Neural progenitor cell (in vitro differentiated cells): ENCODE measurements at regions not wholly inside any gene's neighbourhood (a gene's known extent, or its start where the extent isn't known, plus 50 kb on each side); places are given as distances from the start of the nearest gene placed in this dataset.

ENCODE experiments used
- DNase-seq: peaks from one replicate; pipeline ENCODE4 v3.0.0-alpha.2; 2016; ENCODE audit warnings: low spot score
- H2AFZ ChIP-seq: fragments of 200-600 bp; sonication (generic); replicated peaks from 2 replicates; pipeline ENCODE4 v1.6.1; 2016; ENCODE audit warnings: antibody characterized with exemption
- H3F3A ChIP-seq: fragments of 200-600 bp; sonication (generic); 2 replicates; pipeline ENCODE4 v1.6.1; 2016; ENCODE audit warnings: antibody characterized with exemption, low read depth
- H3K27ac ChIP-seq: fragments of 200-600 bp; sonication (generic); 2 replicates; pipeline ENCODE4 v1.5.1; 2016; ENCODE audit warnings: mild to moderate bottlenecking
- H3K27me3 ChIP-seq: fragments of 200-600 bp; sonication (generic); 2 replicates; pipeline ENCODE4 v1.6.1; 2016; ENCODE audit warnings: mild to moderate bottlenecking, moderate library complexity
- H3K36me3 ChIP-seq: fragments of 200-600 bp; sonication (generic); 2 replicates; pipeline ENCODE4 v1.5.1; 2016
- H3K4me1 ChIP-seq: fragments of 200-600 bp; sonication (generic); 2 replicates; pipeline ENCODE4 v1.6.1; 2016; ENCODE audit warnings: mixed run types
- H3K4me2 ChIP-seq: fragments of 200-600 bp; sonication (generic); 2 replicates; pipeline ENCODE4 v1.6.1; 2016
- H3K4me3 ChIP-seq: fragments of 200-600 bp; sonication (generic); 2 replicates; pipeline ENCODE4 v1.5.1; 2016
- H3K79me2 ChIP-seq: fragments of 200-600 bp; sonication (generic); 2 replicates; pipeline ENCODE4 v1.6.1; 2016; ENCODE audit warnings: low read depth
- H3K9ac ChIP-seq: fragments of 200-600 bp; sonication (generic); 2 replicates; pipeline ENCODE4 v1.6.1; 2016
- H3K9me3 ChIP-seq: fragments of 200-600 bp; sonication (generic); 2 replicates; pipeline ENCODE4 v1.5.1; 2016; ENCODE audit warnings: low read depth
- H4K20me1 ChIP-seq: fragments of 200-600 bp; sonication (generic); 2 replicates; pipeline ENCODE4 v1.6.1; 2016; ENCODE audit warnings: low read depth
- H3K27ac Mint-ChIP-seq: 3 replicates; pipeline ENCODE4 v1.8.0; 2021; ENCODE audit warnings: mixed read lengths
- H3K27me3 Mint-ChIP-seq: 2 replicates; pipeline ENCODE4 v1.8.0; 2022; ENCODE audit warnings: low read depth, mild to moderate bottlenecking, inconsistent platforms, moderate library complexity, mixed read lengths; ENCODE audit not compliant: insufficient read depth
- H3K36me3 Mint-ChIP-seq: 3 replicates; pipeline ENCODE4 v1.8.0; 2021; ENCODE audit warnings: mixed read lengths
- H3K4me1 Mint-ChIP-seq: 3 replicates; pipeline ENCODE4 v1.8.0; 2021; ENCODE audit warnings: mixed read lengths
- H3K4me3 Mint-ChIP-seq: 3 replicates; pipeline ENCODE4 v1.8.0; 2021; ENCODE audit warnings: mild to moderate bottlenecking, moderate library complexity, mixed read lengths
- H3K9me3 Mint-ChIP-seq: 3 replicates; pipeline ENCODE4 v1.8.0; 2020; ENCODE audit warnings: mixed read lengths
- EZH2 ChIP-seq: fragments of 200-600 bp; sonication (generic); IDR thresholded peaks from 2 replicates; pipeline ENCODE4 v1.6.1; 2017; ENCODE audit warnings: antibody characterized with exemption, mild to moderate bottlenecking, moderate library complexity
- EZH2phosphoT487 ChIP-seq: fragments of 200-600 bp; sonication (generic); IDR thresholded peaks from 2 replicates; pipeline ENCODE4 v1.6.1; 2017; ENCODE audit warnings: antibody characterized with exemption
- TF ChIP-seq, protein P1 (sequence below): fragments of 200-600 bp; sonication (generic); IDR thresholded peaks from 2 replicates; pipeline ENCODE4 v1.5.1; 2017; ENCODE audit warnings: antibody characterized with exemption, mild to moderate bottlenecking

DNA sequence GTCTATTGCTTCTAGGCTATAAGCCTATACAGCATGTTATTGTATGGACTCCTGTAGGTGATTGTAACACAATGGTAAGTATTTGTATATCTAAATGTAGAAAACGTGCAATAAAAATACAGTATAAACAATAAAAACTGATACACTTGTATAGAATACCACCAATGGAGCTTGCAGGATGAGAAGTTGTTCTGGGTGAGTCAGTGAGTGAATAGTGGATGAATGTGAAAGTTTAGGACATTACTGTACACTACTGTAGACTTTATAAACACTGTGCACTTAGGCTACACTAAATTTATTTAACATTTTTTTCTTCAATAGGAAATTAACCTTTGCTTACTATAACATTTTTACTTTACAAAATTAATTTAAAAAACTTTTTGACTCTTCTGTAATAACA, 679.2 kb upstream of the ZNF804A start:
- Mint-ChIP-seq H3K9me3 (peaks cover 9% of the 10 kb centered on the region), H3K27ac (no peak overlapping the region)
- H3F3A ChIP-seq = no peaks in the 10 kb centered on the region

DNA sequence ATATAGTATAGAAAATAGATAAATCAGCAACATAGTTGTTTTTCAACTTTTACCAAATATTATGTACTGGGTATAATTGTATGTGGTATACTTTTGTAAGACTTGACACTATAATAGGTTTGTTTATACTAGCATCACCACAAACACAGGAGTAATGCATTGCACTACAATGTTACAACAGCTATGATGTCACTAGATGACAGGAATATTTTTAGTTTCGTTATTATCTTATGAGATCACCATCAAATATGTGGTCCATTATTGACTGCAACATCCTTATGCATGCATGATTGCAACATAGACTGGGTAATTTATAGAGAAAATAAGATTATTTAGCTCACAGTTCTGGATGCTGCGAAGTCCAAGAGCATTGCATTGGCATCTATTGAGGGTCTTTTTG, 678.4 kb upstream of the ZNF804A start:
- Mint-ChIP-seq H3K9me3 (peaks cover 9% of the 10 kb centered on the region), H3K4me1 (no peaks in the 10 kb centered on the region), H3K36me3 (no peaks in the 10 kb centered on the region), H3K27me3 (peaks cover 3% of the 10 kb centered on the region), H3K4me3 (no peak overlapping the region), H3K27ac (no peak overlapping the region)
- H3K9me3 ChIP-seq = no peaks in the 10 kb centered on the region
- H3K9ac ChIP-seq = no peak overlapping the region
- no peaks in the 10 kb centered on the region for H4K20me1 ChIP-seq
- H3K4me3 ChIP-seq = no peak overlapping the region
- no peak overlapping the region for H3K27ac ChIP-seq
- no peaks in the 10 kb centered on the region for H3K4me1 ChIP-seq
- no peak for TF ChIP-seq EZH2phosphoT487
- TF ChIP-seq, protein P1, sequence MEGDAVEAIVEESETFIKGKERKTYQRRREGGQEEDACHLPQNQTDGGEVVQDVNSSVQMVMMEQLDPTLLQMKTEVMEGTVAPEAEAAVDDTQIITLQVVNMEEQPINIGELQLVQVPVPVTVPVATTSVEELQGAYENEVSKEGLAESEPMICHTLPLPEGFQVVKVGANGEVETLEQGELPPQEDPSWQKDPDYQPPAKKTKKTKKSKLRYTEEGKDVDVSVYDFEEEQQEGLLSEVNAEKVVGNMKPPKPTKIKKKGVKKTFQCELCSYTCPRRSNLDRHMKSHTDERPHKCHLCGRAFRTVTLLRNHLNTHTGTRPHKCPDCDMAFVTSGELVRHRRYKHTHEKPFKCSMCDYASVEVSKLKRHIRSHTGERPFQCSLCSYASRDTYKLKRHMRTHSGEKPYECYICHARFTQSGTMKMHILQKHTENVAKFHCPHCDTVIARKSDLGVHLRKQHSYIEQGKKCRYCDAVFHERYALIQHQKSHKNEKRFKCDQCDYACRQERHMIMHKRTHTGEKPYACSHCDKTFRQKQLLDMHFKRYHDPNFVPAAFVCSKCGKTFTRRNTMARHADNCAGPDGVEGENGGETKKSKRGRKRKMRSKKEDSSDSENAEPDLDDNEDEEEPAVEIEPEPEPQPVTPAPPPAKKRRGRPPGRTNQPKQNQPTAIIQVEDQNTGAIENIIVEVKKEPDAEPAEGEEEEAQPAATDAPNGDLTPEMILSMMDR = no peak
- TF ChIP-seq EZH2 = no peak
- H3K4me2 ChIP-seq = no peak overlapping the region
- H3K79me2 ChIP-seq = no peaks in the 10 kb centered on the region
- no peaks in the 10 kb centered on the region for H3K27me3 ChIP-seq
- peaks cover 4% of the 10 kb centered on the region for H3K36me3 ChIP-seq
- no peaks in the 10 kb centered on the region for H3F3A ChIP-seq
- H2AFZ ChIP-seq = no peak overlapping the region
- DNase-seq = no peak

More for the DNA sequence above, 679.2 kb upstream of the ZNF804A start:
- TF ChIP-seq EZH2 = no peak
- TF ChIP-seq, protein P1 = no peak
- no peak for TF ChIP-seq EZH2phosphoT487
- Histone ChIP-seq H3K36me3 (peaks cover 4% of the 10 kb centered on the region), H2AFZ (no peak overlapping the region), H3K4me3 (no peak overlapping the region), H3K9me3 (no peaks in the 10 kb centered on the region), H4K20me1 (no peaks in the 10 kb centered on the region), H3K4me1 (no peaks in the 10 kb centered on the region), H3K79me2 (no peaks in the 10 kb centered on the region), H3K27ac (no peak overlapping the region), H3K27me3 (no peaks in the 10 kb centered on the region), H3K4me2 (no peak overlapping the region), H3K9ac (no peak overlapping the region)
- Mint-ChIP-seq H3K4me3 (no peak overlapping the region), H3K4me1 (no peaks in the 10 kb centered on the region), H3K27me3 (peaks cover 3% of the 10 kb centered on the region), H3K36me3 (no peaks in the 10 kb centered on the region)
- DNase-seq = no peak

DNA sequence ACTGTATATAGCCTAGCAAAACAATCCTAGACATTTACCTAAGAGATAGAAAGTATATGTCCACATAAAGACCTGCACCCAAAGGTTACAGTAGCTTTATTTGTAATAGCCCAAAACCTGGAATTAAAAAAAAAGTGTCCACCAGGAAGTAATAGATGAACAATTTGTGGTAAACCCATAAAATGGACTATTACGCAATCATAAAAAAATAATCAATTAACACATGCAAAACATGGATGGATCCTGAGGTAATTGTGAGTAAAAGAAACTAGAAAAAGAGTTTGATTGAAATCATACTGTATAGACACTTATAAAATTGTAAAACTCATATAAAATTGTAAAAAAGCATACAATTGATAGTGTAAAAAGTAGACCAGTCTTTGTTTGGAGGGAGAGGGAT, 673.0 kb upstream of the ZNF804A start:
- Histone ChIP-seq H4K20me1 (no peaks in the 10 kb centered on the region), H3K36me3 (peaks cover 4% of the 10 kb centered on the region), H3K4me2 (no peak overlapping the region), H3K27ac (no peak overlapping the region), H3K4me1 (no peaks in the 10 kb centered on the region), H2AFZ (no peak overlapping the region), H3K9ac (no peak overlapping the region), H3K79me2 (no peaks in the 10 kb centered on the region), H3K4me3 (no peak overlapping the region), H3K9me3 (no peaks in the 10 kb centered on the region), H3K27me3 (no peaks in the 10 kb centered on the region), H3F3A (no peaks in the 10 kb centered on the region)
- Mint-ChIP-seq H3K36me3 (no peaks in the 10 kb centered on the region), H3K4me3 (no peak overlapping the region), H3K27me3 (no peaks in the 10 kb centered on the region), H3K4me1 (peaks cover 13% of the 10 kb centered on the region), H3K27ac (no peak overlapping the region), H3K9me3 (peaks cover 17% of the 10 kb centered on the region)
- no peak for DNase-seq
- no peak for TF ChIP-seq EZH2
- TF ChIP-seq, protein P1 = no peak
- TF ChIP-seq EZH2phosphoT487 = no peak

DNA sequence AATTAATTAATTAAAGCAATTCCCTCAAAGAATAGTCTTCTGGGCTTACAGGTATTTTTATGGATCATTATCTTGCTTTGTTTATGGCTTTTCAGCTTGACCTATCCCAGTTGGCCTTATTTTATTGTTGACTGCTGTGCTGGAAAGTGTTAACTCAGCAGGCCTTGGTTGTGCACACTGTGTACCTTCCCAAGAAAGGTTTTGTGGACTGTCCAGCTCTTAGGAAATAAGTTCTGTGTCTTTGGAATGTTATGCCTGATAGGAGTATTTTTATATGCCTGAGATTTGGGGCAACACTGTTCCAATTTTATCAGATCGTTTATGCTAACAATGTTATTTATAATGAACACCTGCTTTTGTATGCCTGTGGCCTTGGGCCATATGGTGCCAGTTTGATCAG, 671.9 kb upstream of the ZNF804A start:
- no peaks in the 10 kb centered on the region for H3K9me3 ChIP-seq
- TF ChIP-seq, protein P1 = no peak
- TF ChIP-seq EZH2 = no peak
- TF ChIP-seq EZH2phosphoT487 = no peak
- Mint-ChIP-seq H3K4me1 (peaks cover 13% of the 10 kb centered on the region), H3K9me3 (peaks cover 12% of the 10 kb centered on the region), H3K27me3 (no peaks in the 10 kb centered on the region), H3K27ac (no peak overlapping the region), H3K4me3 (no peak overlapping the region), H3K36me3 (no peaks in the 10 kb centered on the region)
- no peak overlapping the region for H2AFZ ChIP-seq
- no peak overlapping the region for H3K9ac ChIP-seq
- H3K4me3 ChIP-seq = no peak overlapping the region
- no peak overlapping the region for H3K4me2 ChIP-seq
- no peaks in the 10 kb centered on the region for H3F3A ChIP-seq
- H3K36me3 ChIP-seq = no peaks in the 10 kb centered on the region
- H4K20me1 ChIP-seq = no peaks in the 10 kb centered on the region
- no peak for DNase-seq
- H3K4me1 ChIP-seq = no peaks in the 10 kb centered on the region
- H3K79me2 ChIP-seq = no peaks in the 10 kb centered on the region
- H3K27me3 ChIP-seq = no peaks in the 10 kb centered on the region
- H3K27ac ChIP-seq = no peak overlapping the region
